Adrenal gland (tissue), 5 donors: ENCODE measurements at regions not wholly inside any gene's neighbourhood (a gene's known extent, or its start where the extent isn't known, plus 50 kb on each side); places are given as distances from the start of the nearest gene placed in this dataset.

ENCODE experiments used
- CTCF ChIP-seq, 6 experiments: fragments of 450-650 bp in 4 of 6; fragments of 200-600 bp in 2 of 6; sonication (generic) in 1 of 6; IDR thresholded peaks; 1 replicate in 5 of 6; 2 replicates in 1 of 6; pipeline versions ENCODE4 v1.5.1 to v1.8.0; 2016 to 2021; ENCODE audit warnings: antibody characterized with exemption in 6 of 6, mild to moderate bottlenecking in 2 of 6, moderate library complexity in 1 of 6
- POLR2A ChIP-seq, 2 donors: fragments of 450-650 bp; IDR thresholded peaks; one replicate each; pipeline ENCODE4 v1.6.1; 2017; ENCODE audit warnings: antibody characterized with exemption in 2 of 2, mild to moderate bottlenecking in 2 of 2, moderate library complexity in 1 of 2
- donor health status: DM: no; HTN: no; CAD: no.

DNA sequence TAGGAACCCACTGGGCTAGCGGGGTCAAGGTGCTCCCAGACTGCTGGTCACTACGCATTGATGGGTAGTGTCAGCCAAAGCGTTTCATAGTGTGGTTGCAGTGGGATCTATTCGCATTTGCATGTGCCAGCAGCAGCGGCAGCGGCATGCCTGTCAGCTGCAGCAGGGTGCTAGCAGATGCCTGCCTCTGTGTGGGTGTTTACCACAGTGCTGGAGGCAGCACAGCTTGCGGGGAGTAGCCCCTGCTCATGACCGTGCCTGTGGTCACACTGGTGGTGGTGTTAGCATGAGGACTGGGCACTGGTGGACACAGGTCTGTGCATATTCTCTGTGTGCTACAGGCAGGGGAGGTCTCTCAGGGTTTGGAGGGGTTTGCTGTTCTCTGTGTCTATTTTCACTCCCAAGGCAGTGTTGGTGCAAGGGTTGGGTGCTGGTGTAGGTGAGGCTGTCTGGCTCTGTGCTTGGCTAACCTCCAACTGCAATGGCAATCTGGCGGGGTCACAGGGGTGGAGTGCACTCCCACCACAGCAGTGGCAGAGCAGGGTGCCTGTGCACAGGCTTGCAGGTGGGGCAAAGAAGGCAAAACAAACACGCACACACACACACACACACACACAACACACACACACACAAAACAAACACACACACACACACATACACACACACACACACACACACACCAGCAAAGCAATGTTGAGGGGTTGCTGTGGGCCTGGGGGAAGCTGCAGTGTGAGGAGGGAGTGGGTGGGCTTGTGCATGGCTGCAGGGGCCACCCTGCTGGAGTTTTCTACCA lies 184.4 kb downstream of the GLUD2 start:
- TF ChIP-seq CTCF (IDR thresholded peaks at IDR 0.05) = no peak
- no peak for TF ChIP-seq POLR2A (IDR thresholded peaks at IDR 0.05)
